Activated T-cell treated with anti-CD3 and anti-CD28 coated beads, Interleukin-2, amount 50 U/mL, for 24 hours (primary cell): ENCODE measurements at regions not wholly inside any gene's neighbourhood (a gene's known extent, or its start where the extent isn't known, plus 50 kb on each side); places are given as distances from the start of the nearest gene placed in this dataset.

Source experiments
- DNase-seq: peaks from one replicate; pipeline ENCODE4 v3.0.0-alpha.2; 2020
- H3K27ac Mint-ChIP-seq: 2 replicates; pipeline ENCODE4 v1.8.0; 2020; ENCODE audit warnings: mild to moderate bottlenecking, mixed read lengths
- H3K27me3 Mint-ChIP-seq: 2 replicates; pipeline ENCODE4 v1.8.0; 2020; ENCODE audit warnings: mixed read lengths
- H3K36me3 Mint-ChIP-seq: 2 replicates; pipeline ENCODE4 v1.8.0; 2020; ENCODE audit warnings: low read depth, mixed read lengths
- H3K4me1 Mint-ChIP-seq: 2 replicates; pipeline ENCODE4 v1.8.0; 2020; ENCODE audit warnings: low read depth, mixed read lengths
- H3K4me3 Mint-ChIP-seq: 2 replicates; pipeline ENCODE4 v1.8.0; 2020; ENCODE audit warnings: mild to moderate bottlenecking, moderate library complexity, mixed read lengths
- H3K9me3 Mint-ChIP-seq: 2 replicates; pipeline ENCODE4 v1.8.0; 2020; ENCODE audit warnings: mixed read lengths

DNA sequence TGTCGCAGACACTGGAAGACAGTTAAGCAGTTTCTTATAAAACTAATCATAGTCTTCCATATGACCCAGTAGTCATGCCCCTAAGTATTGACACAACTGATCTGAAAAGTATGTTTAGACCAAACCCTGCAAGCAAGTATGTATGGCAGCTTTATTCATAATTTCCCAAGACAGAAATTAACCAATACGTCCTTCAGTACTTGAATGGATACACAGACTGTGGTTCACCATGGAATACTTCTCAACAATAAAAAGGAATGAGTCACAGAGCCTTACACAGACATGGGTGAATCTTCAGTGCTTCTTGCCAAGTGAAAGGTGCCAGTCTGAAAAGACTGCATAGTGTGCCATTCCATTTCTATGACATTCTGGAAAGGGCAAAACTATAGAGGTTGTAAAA is 50.2 kb upstream of the AKR1E2 start:
- Mint-ChIP-seq H3K36me3 (no peaks in the 10 kb centered on the region), H3K27ac (peak overlapping the region; percentile 90)
- DNase-seq = no peak

DNA sequence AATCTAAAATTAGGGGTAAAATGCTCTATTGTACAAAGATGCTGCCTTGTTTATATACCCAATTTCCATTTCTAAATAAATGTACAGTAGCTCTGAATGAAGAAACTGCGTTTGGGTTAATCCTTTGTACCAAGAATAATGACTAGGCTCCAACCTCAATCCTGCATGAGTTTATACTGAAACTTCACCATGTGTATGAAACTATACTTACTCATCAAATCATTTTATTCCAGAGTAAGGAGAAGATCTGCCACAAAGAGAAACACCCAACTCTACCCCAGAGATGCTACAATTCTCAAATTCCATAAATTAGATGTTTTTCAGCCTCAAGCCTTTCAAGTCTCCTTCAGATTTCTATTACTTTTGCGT is 53.8 kb upstream of the AKR1E2 start:
- H3K36me3 Mint-ChIP-seq = no peaks in the 10 kb centered on the region
- H3K9me3 Mint-ChIP-seq = no peaks in the 10 kb centered on the region
- peaks cover 48% of the 10 kb centered on the region for H3K27me3 Mint-ChIP-seq

More for the DNA sequence above, 50.2 kb upstream of the AKR1E2 start:
- Mint-ChIP-seq H3K27me3 (peaks cover 44% of the 10 kb centered on the region), H3K9me3 (no peaks in the 10 kb centered on the region), H3K4me1 (peaks cover 15% of the 10 kb centered on the region), H3K4me3 (no peak overlapping the region)

GRCh38 chr10:4771554-4772201 is 54.3 kb upstream of the AKR1E2 start:
- no peak for DNase-seq
- H3K27me3 Mint-ChIP-seq = peaks cover 52% of the 10 kb centered on the region
- peaks cover 14% of the 10 kb centered on the region for H3K4me1 Mint-ChIP-seq
- H3K9me3 Mint-ChIP-seq = no peaks in the 10 kb centered on the region
- H3K4me3 Mint-ChIP-seq = no peak overlapping the region
- H3K27ac Mint-ChIP-seq = no peak overlapping the region
- no peaks in the 10 kb centered on the region for H3K36me3 Mint-ChIP-seq

More for the DNA sequence above, 53.8 kb upstream of the AKR1E2 start:
- Mint-ChIP-seq H3K4me3 (no peak overlapping the region), H3K27ac (no peak overlapping the region), H3K4me1 (peaks cover 16% of the 10 kb centered on the region)
- no peak for DNase-seq

DNA sequence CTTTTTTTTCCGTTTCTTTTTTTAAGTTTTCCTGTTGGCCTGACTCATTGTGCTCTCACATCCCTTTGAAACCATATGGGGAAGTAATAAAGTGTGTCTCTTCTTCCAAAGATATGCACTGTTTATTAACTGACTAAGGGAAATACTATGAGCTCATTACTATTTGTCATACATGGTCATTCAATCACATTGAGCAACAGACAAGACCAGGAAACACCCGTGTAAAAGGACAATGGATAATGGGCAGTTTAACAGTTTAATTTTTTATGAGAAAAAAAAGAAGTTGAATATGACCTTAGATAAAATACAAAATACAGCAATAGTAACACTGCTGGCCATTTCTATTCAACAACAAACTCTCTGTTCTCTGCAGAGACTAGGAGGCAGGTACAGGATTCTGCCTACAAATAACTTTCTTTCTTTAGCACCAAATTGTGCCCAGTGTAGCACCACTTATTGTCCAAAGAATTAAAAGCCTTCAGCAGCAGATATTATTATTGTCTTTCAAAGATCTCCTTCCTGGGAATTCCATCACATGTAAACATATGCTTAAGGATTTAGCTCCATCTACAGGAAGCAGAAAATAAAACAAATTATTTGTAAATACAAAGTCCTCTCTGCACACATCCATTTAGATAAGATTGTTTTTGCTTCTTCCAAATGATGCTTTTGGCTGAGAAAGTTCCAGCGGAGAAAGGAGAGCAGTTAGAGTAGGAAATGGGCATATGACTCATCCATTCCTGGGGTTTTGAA is 55.0 kb upstream of the AKR1E2 start:
- Mint-ChIP-seq H3K9me3 (no peaks in the 10 kb centered on the region), H3K4me3 (no peak overlapping the region), H3K36me3 (no peaks in the 10 kb centered on the region), H3K27ac (no peak overlapping the region), H3K4me1 (peaks cover 8% of the 10 kb centered on the region), H3K27me3 (peaks cover 59% of the 10 kb centered on the region)
- no peak for DNase-seq

- Mint-ChIP-seq H3K4me3 (no peak overlapping the region), H3K36me3 (no peaks in the 10 kb centered on the region), H3K4me1 (peaks cover 12% of the 10 kb centered on the region), H3K27ac (no peak overlapping the region), H3K9me3 (no peaks in the 10 kb centered on the region), H3K27me3 (peaks cover 50% of the 10 kb centered on the region)
- no peak for DNase-seq
These were observed 57.6 kb upstream of the AKR1E2 start for GRCh38 chr10:4768416-4768815.

DNA sequence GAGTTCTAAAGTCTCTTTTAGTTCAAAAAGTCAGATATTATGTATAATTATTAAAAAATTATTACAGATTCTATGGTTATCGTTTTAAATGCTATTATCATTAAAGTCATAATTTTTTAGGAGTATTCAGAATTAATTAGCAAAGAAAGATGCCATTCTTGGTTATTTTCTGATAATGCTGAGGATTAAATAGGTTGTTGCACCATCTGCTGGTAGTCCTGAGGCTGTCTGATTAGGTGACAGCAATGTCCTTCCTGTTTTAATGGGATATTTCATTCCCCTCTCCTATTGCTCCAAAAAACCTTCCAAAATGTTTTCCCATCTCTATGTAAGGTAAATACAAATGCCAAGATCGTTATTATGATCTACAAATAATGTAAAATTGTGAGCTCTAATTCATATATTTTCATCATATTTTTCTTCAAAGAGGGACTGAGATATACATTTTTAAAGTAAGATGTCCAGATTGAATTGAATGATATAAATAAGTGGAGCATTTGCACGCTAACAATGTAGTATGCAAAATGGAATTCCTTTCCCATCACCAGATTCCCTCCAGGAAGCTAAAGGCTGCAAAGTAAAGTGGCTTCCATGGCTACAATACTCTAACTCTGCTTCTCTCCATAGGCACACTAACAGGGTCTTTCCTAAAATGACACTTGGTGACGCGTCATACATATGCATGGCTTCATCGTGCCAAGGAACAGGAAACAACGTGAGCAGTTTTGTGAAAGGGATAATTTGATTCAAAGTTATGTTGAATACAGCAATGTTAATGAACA is 58.8 kb upstream of the AKR1E2 start:
- Mint-ChIP-seq H3K27ac (no peak overlapping the region), H3K9me3 (no peaks in the 10 kb centered on the region), H3K27me3 (peaks cover 51% of the 10 kb centered on the region), H3K36me3 (no peaks in the 10 kb centered on the region), H3K4me3 (no peak overlapping the region), H3K4me1 (peaks cover 12% of the 10 kb centered on the region)
- DNase-seq = no peak

GRCh38 chr10:4766454-4766853 is 59.6 kb upstream of the AKR1E2 start:
- Mint-ChIP-seq H3K4me3 (no peak overlapping the region), H3K27ac (no peak overlapping the region), H3K4me1 (peaks cover 12% of the 10 kb centered on the region), H3K27me3 (peaks cover 45% of the 10 kb centered on the region), H3K9me3 (no peaks in the 10 kb centered on the region), H3K36me3 (no peaks in the 10 kb centered on the region)
- no peak for DNase-seq

- no peaks in the 10 kb centered on the region for H3K36me3 Mint-ChIP-seq
- no peak for DNase-seq
- H3K4me3 Mint-ChIP-seq = no peak overlapping the region
- no peaks in the 10 kb centered on the region for H3K9me3 Mint-ChIP-seq
- H3K27ac Mint-ChIP-seq = no peak overlapping the region
- peaks cover 9% of the 10 kb centered on the region for H3K4me1 Mint-ChIP-seq
- peaks cover 45% of the 10 kb centered on the region for H3K27me3 Mint-ChIP-seq
These were observed 60.6 kb upstream of the AKR1E2 start for GRCh38 chr10:4765428-4765827.

GRCh38 chr10:4763960-4764428 is 62.0 kb upstream of the AKR1E2 start:
- no peaks in the 10 kb centered on the region for H3K36me3 Mint-ChIP-seq
- DNase-seq = no peak
- peaks cover 9% of the 10 kb centered on the region for H3K4me1 Mint-ChIP-seq
- H3K4me3 Mint-ChIP-seq = no peak overlapping the region
- H3K27me3 Mint-ChIP-seq = peaks cover 58% of the 10 kb centered on the region
- no peak overlapping the region for H3K27ac Mint-ChIP-seq
- no peaks in the 10 kb centered on the region for H3K9me3 Mint-ChIP-seq

DNA sequence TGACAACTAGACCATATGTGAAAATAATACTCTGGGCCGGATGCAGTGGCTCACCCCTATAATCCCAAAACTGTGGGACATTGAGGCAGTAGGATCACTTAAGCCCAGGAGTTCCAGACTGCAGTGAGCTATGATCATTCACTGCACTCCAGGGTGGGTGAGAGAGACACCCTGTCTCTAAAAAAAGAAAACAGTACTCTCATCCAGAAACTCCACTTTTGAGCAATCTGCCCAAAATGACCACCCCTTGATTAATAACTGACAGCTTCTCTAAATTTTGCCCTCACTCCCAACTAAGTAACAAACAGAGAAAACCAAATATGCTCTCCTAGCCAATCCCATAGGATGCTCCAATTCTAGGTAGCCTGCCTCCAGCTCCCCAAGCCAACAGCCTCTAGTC is 62.5 kb upstream of the AKR1E2 start:
- H3K4me3 Mint-ChIP-seq = no peak overlapping the region
- no peaks in the 10 kb centered on the region for H3K36me3 Mint-ChIP-seq
- no peak overlapping the region for H3K27ac Mint-ChIP-seq
- no peaks in the 10 kb centered on the region for H3K9me3 Mint-ChIP-seq
- peaks cover 9% of the 10 kb centered on the region for H3K4me1 Mint-ChIP-seq
- no peak for DNase-seq
- peaks cover 60% of the 10 kb centered on the region for H3K27me3 Mint-ChIP-seq

- no peak for DNase-seq
- no peaks in the 10 kb centered on the region for H3K9me3 Mint-ChIP-seq
- no peaks in the 10 kb centered on the region for H3K36me3 Mint-ChIP-seq
- peaks cover 66% of the 10 kb centered on the region for H3K27me3 Mint-ChIP-seq
- H3K4me3 Mint-ChIP-seq = no peak overlapping the region
- H3K4me1 Mint-ChIP-seq = no peaks in the 10 kb centered on the region
- no peak overlapping the region for H3K27ac Mint-ChIP-seq
These were observed 67.8 kb upstream of the AKR1E2 start for GRCh38 chr10:4758256-4758655.

DNA sequence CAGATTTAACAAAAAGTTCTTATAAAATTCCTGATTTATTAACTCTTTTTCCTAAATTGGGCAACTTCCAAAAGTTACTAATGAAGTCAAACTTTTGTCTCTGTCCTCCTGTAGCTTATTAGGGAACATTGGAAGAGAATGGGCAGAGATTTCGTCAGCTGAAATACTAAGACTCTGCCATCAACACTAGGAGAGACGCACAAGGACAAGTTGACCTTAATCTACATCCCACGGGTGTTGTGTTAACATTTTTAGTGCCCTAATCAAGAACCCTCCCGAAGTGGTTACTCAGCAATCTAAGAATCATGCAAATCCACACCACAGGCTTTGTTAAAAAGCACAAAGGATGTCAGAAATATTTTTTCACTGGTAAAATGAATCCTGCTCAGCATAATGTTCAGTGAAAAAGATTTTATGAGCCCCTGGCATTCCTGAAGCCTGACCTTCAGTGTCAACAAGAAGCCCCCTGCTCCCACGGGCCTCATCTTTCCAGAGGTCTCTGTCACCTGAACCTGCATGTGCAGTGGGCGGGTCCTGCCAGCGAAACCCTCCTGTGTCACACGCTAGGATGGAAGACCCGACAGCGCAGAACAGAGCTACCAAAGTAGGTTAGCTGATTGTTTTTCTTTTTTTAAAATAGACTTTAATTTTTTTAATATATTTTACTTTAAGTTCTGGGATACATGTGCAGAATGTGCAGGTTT is 70.6 kb upstream of the AKR1E2 start:
- H3K27me3 Mint-ChIP-seq = peaks cover 63% of the 10 kb centered on the region
- H3K4me1 Mint-ChIP-seq = no peaks in the 10 kb centered on the region
- DNase-seq = no peak
- H3K36me3 Mint-ChIP-seq = no peaks in the 10 kb centered on the region
- no peak overlapping the region for H3K27ac Mint-ChIP-seq
- no peak overlapping the region for H3K4me3 Mint-ChIP-seq
- H3K9me3 Mint-ChIP-seq = no peaks in the 10 kb centered on the region

DNA sequence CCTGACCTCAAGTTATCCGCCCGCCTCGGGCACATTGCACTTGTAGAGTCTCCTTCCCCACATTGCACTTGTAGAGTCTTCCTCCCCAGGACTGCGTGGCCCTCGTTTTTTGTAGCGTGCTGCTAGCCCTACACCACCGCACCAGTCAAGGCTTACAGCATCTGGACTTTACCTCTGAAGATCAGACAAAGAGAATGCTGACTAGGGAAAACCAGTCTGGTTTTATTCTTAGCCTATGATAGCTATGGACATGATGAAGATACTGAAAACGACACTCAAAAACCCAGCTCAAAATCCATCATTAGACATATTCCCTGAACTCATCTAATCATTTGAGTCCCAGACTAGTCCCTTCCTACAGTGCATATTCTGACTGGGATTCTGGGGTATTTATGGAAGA is 71.9 kb upstream of the AKR1E2 start:
- H3K9me3 Mint-ChIP-seq = no peaks in the 10 kb centered on the region

DNA sequence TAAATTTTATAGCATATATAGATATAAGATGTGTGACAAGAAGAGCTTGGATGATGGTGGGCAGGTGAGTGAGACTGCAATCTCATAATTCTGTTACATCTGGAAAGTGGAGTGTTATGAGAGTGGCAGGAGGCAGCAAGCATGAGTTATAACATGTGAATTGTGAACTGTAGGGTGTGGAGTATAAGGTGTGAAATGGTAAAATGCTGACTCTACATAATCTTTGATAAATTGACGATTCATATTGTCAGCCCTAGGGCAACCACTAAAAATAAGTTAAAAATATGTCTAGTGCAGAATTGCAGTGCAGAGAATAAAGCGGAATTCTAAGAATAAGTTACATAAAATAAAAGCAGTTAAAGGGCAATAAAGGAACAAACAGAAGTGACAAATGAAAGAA is 74.8 kb upstream of the AKR1E2 start:
- no peak overlapping the region for H3K27ac Mint-ChIP-seq
- H3K9me3 Mint-ChIP-seq = no peaks in the 10 kb centered on the region
- peaks cover 59% of the 10 kb centered on the region for H3K27me3 Mint-ChIP-seq
- H3K4me3 Mint-ChIP-seq = no peak overlapping the region
- H3K4me1 Mint-ChIP-seq = no peaks in the 10 kb centered on the region
- no peak for DNase-seq
- no peaks in the 10 kb centered on the region for H3K36me3 Mint-ChIP-seq

More for the DNA sequence above, 71.9 kb upstream of the AKR1E2 start:
- no peak for DNase-seq
- Mint-ChIP-seq H3K27ac (no peak overlapping the region), H3K27me3 (peaks cover 60% of the 10 kb centered on the region), H3K4me3 (no peak overlapping the region), H3K36me3 (no peaks in the 10 kb centered on the region), H3K4me1 (no peaks in the 10 kb centered on the region)
